ENCODE measurements at regions not wholly inside any gene's neighbourhood (a gene's known extent, or its start where the extent isn't known, plus 50 kb on each side); places are given as distances from the start of the nearest gene placed in this dataset.

DNA sequence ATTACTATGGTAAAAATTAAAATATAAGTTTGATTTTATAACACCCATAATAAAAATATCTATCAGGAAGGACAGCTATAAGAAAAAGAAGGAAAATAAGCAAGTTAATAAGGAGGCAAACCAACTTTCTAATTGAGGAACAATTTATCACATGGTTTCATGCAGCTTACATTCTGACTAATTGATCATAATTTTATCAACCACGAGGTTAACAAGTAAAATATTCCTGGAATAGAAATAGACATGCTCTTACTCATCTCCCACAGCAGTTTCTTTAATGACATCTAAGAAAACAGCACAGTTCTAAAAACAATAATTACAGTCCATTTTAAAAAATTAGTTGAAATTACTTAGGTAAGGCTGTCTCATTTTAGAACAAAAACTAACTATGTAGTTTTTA is 130.8 kb upstream of the KRR1 start (continued):
- TF ChIP-seq REPIN1 (CRISPR knock-in tag; IDR thresholded peaks at IDR 0.05; ENCODE audit: borderline replicate concordance, low read depth) (no peak), ZSCAN31 (CRISPR knock-in tag; IDR thresholded peaks at IDR 0.05; ENCODE audit: low read depth) (no peak), SMAD1 (CRISPR knock-in tag; IDR thresholded peaks at IDR 0.05; ENCODE audit: borderline replicate concordance, low read depth) (no peak), ZNF768 (CRISPR knock-in tag; IDR thresholded peaks at IDR 0.05) (no peak)
- TF ChIP-seq, protein P1, sequence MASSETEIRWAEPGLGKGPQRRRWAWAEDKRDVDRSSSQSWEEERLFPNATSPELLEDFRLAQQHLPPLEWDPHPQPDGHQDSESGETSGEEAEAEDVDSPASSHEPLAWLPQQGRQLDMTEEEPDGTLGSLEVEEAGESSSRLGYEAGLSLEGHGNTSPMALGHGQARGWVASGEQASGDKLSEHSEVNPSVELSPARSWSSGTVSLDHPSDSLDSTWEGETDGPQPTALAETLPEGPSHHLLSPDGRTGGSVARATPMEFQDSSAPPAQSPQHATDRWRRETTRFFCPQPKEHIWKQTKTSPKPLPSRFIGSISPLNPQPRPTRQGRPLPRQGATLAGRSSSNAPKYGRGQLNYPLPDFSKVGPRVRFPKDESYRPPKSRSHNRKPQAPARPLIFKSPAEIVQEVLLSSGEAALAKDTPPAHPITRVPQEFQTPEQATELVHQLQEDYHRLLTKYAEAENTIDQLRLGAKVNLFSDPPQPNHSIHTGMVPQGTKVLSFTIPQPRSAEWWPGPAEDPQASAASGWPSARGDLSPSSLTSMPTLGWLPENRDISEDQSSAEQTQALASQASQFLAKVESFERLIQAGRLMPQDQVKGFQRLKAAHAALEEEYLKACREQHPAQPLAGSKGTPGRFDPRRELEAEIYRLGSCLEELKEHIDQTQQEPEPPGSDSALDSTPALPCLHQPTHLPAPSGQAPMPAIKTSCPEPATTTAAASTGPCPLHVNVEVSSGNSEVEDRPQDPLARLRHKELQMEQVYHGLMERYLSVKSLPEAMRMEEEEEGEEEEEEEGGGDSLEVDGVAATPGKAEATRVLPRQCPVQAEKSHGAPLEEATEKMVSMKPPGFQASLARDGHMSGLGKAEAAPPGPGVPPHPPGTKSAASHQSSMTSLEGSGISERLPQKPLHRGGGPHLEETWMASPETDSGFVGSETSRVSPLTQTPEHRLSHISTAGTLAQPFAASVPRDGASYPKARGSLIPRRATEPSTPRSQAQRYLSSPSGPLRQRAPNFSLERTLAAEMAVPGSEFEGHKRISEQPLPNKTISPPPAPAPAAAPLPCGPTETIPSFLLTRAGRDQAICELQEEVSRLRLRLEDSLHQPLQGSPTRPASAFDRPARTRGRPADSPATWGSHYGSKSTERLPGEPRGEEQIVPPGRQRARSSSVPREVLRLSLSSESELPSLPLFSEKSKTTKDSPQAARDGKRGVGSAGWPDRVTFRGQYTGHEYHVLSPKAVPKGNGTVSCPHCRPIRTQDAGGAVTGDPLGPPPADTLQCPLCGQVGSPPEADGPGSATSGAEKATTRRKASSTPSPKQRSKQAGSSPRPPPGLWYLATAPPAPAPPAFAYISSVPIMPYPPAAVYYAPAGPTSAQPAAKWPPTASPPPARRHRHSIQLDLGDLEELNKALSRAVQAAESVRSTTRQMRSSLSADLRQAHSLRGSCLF (CRISPR knock-in tag; IDR thresholded peaks at IDR 0.05; ENCODE audit: borderline replicate concordance), result no peak

DNA sequence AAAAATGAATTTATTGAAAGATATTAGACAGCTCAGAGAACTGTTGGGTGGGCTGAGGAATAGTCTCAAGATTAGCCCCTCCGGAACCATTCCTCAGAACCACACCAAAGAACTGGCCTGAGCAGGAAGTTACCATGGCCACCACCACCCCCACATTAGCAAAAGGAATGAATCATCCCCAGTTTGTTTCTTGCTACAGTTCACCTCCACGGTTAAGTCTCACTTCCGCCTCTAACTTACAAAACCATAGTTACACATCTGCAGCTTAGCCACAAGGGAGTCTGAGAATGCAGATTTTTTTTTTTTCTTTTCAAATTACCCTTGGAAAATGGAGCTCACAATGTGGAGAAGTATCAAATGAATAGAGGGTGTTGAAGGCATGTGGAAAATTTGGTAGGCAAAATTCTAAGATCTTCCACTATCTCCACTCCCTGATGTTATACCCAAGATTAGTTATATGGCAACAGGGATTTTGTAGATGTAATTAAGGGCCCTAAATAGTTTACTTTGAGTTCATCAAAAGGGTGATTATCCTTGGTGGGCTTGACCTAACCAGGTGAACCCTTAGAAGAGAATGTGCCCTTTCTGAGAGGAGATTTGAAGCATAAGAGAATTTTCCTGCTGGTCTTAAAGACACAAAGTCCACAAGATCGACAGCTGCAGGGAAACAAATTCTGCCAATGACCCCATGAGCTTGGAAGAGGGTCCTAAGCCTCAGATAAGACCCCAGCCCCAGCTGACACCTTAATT is 129.8 kb upstream of the KRR1 start:
- ATAC-seq, result no peak
- H3K27ac ChIP-seq (ENCODE audit: extremely low read length, insufficient read depth, low read length), result no peak overlapping the region
- H4K20me1 ChIP-seq (ENCODE audit: insufficient read depth, low read length), result no peaks in the 10 kb centered on the region
- H2AFZ ChIP-seq (ENCODE audit: low read length), result no peak overlapping the region
- TF ChIP-seq, protein P2, sequence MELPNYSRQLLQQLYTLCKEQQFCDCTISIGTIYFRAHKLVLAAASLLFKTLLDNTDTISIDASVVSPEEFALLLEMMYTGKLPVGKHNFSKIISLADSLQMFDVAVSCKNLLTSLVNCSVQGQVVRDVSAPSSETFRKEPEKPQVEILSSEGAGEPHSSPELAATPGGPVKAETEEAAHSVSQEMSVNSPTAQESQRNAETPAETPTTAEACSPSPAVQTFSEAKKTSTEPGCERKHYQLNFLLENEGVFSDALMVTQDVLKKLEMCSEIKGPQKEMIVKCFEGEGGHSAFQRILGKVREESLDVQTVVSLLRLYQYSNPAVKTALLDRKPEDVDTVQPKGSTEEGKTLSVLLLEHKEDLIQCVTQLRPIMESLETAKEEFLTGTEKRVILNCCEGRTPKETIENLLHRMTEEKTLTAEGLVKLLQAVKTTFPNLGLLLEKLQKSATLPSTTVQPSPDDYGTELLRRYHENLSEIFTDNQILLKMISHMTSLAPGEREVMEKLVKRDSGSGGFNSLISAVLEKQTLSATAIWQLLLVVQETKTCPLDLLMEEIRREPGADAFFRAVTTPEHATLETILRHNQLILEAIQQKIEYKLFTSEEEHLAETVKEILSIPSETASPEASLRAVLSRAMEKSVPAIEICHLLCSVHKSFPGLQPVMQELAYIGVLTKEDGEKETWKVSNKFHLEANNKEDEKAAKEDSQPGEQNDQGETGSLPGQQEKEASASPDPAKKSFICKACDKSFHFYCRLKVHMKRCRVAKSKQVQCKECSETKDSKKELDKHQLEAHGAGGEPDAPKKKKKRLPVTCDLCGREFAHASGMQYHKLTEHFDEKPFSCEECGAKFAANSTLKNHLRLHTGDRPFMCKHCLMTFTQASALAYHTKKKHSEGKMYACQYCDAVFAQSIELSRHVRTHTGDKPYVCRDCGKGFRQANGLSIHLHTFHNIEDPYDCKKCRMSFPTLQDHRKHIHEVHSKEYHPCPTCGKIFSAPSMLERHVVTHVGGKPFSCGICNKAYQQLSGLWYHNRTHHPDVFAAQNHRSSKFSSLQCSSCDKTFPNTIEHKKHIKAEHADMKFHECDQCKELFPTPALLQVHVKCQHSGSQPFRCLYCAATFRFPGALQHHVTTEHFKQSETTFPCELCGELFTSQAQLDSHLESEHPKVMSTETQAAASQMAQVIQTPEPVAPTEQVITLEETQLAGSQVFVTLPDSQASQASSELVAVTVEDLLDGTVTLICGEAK (IDR thresholded peaks at IDR 0.05), result no peak
- TF ChIP-seq, protein P2 (CRISPR knock-in tag; IDR thresholded peaks at IDR 0.05), result no peak
- TF ChIP-seq KMT2A (CRISPR knock-in tag; IDR thresholded peaks at IDR 0.05), result no peak
- TF ChIP-seq FOSL2 (CRISPR knock-in tag; IDR thresholded peaks at IDR 0.05), result peak; percentile 50
- no peak for DNase-seq (ENCODE audit: low spot score)
- no peaks in the 10 kb centered on the region for H3K27me3 ChIP-seq (ENCODE audit: control insufficient read depth in 1 of 2, insufficient read depth in 2 of 2, low read length in 2 of 2)
- no peak overlapping the region for H3K9ac ChIP-seq (ENCODE audit: insufficient read depth, low read depth, low read length)
- WGBS (ENCODE audit: low lambda C conversion rate), result 80% methylated on average over 4 of the region's 4 CpGs
- POLR2A ChIA-PET, result interaction anchor here (1.8 kb wide), 1 partner anchor 24 kb away, joined by 5 read pairs; no protein-coding TSS in a partner anchor
- H3K4me1 ChIP-seq (ENCODE audit: insufficient read depth, low read length), result peaks cover 39% of the 10 kb centered on the region
- intact Hi-C loops (cut with micrococcal nuclease; ENCODE audit: unreplicated experiment) (no loop called here), in situ Hi-C loops (cut with HindIII; ENCODE audit: extremely low pct_ligation_motif_present, low pct_unique_long_range_greater_than_20kb) (no loop called here)
- no peaks in the 10 kb centered on the region for H3K79me2 ChIP-seq (ENCODE audit: insufficient read depth, low read length)
- no TSS peak for BruUV-seq (replicated peaks)
- no peaks in the 10 kb centered on the region for H3K36me3 ChIP-seq (replicated peaks in 1 of 2; ENCODE audit: control insufficient read depth in 1 of 2, insufficient read depth in 2 of 2, low read length in 2 of 2)
- CTCF ChIA-PET (ENCODE audit: low intra/inter-chr PET ratio, low total read pairs), result no interaction called here
- no peak overlapping the region for H3K4me2 ChIP-seq (ENCODE audit: low read depth, low read length)
- H3K4me3 ChIP-seq (replicated peaks in 1 of 3; ENCODE audit: insufficient read depth in 1 of 3, low read depth in 2 of 3, low read length in 3 of 3), result no peak overlapping the region
- H3K9me3 ChIP-seq (ENCODE audit: low read length), result no peaks in the 10 kb centered on the region
- no peak for FAIRE-seq
